GM12873 (cell line): ENCODE measurements at regions not wholly inside any gene's neighbourhood (a gene's known extent, or its start where the extent isn't known, plus 50 kb on each side); places are given as distances from the start of the nearest gene placed in this dataset.

Experiments
- CTCF ChIP-seq: IDR thresholded peaks from 2 replicates; pipeline ENCODE4 v1.5.1; 2012; ENCODE audit warnings: low read depth, mild to moderate bottlenecking, moderate library complexity, low read length, control low read depth; ENCODE audit not compliant: insufficient read depth; ENCODE audit errors: missing control alignments

- no peak for TF ChIP-seq CTCF
Measured at GRCh38 chr4:79476196-79476595, 68.2 kb upstream of the GK2 start.

- TF ChIP-seq CTCF = no peak
Measured at GRCh38 chr4:79473439-79473724, 65.4 kb upstream of the GK2 start.

- TF ChIP-seq CTCF = no peak
Measured at GRCh38 chr4:79472693-79473438, 64.8 kb upstream of the GK2 start.

GRCh38 chr4:79472036-79472435, 64.0 kb upstream of the GK2 start:
- no peak for TF ChIP-seq CTCF

- no peak for TF ChIP-seq CTCF
Measured at GRCh38 chr4:79471309-79471708, 63.3 kb upstream of the GK2 start.

- TF ChIP-seq CTCF = no peak
Measured at GRCh38 chr4:79467246-79467932, 59.4 kb upstream of the GK2 start.

GRCh38 chr4:79466621-79467020, 58.6 kb upstream of the GK2 start:
- TF ChIP-seq CTCF = no peak
